Left renal pelvis (tissue), 4 donors: ENCODE measurements at regions not wholly inside any gene's neighbourhood (a gene's known extent, or its start where the extent isn't known, plus 50 kb on each side); places are given as distances from the start of the nearest gene placed in this dataset.

Source experiments
- DNase-seq, 4 donors: peaks; one replicate each; pipeline ENCODE4 v3.0.0-alpha.2; 2013; ENCODE audit warnings: low read depth in 4 of 4, low spot score in 3 of 4

DNA sequence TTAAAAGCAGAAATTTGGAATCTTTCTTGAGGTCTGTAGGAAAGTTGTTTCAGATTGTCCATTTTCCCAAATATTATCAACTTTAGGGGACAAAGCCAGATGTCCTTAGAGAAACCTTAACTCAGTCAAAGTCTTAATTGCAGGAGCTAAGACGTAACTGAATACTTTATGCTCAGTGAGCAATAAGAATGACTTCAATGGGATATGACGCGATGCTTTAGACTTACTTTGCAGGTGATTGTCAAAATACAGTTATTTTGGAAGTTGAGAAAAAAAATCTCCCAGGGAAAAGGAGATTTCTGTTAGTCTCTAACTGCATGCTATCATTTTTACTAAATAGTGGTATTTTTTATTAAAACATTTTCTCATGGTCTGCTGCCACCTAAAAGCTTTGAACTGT lies 750.9 kb upstream of the STXBP6 start:
- DNase-seq, result no peak

DNA sequence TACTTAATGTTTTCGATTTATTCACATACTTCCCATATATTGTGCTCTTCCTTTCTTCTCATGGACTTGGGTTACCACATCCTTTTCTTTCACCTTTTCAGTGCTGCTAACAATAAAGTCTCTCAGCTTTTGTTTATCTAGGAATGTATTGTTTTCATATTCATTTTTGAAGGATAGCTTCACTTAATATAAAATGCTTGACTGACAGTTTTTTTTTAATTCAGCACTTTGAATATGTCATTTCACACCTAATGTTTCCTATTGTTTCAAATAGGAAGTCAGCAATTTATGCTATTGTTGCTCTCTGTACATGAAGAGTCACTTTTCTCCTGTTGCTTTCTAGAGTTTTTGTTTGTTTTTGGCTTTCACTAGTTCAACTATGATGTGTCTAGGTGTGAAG lies 738.3 kb upstream of the STXBP6 start:
- no peak for DNase-seq

GRCh38 chr14:25765909-25766308 lies 716.0 kb upstream of the STXBP6 start:
- DNase-seq, result no peak

- DNase-seq, result no peak
These were observed 710.1 kb upstream of the STXBP6 start for GRCh38 chr14:25759920-25760655.

- peak in 2 of 4 donors; percentile 24 to 50 for DNase-seq
These were observed 709.3 kb upstream of the STXBP6 start for GRCh38 chr14:25759256-25759655.

GRCh38 chr14:25757364-25757763 lies 707.4 kb upstream of the STXBP6 start:
- DNase-seq, result no peak

GRCh38 chr14:25756876-25757275 lies 706.9 kb upstream of the STXBP6 start:
- DNase-seq, result no peak

DNA sequence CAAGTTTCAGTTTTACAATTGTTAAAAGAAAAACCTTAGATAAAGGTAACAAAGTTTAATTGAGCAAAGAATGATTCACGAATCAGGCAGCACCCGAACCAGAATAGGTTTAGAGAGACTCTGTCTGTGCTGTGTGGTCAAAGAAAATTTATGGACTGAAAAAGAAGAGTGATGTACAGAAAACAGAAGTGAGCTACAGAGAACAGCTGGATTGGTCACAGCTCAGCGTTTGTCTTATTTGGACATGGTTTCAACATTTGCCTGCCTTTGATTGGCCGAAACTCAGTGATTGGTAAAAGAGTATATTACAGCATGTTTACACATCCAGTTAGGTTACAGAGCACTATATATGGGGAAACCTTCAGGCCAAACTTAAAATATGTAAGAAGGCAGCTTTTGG lies 703.2 kb upstream of the STXBP6 start:
- no peak for DNase-seq

- no peak for DNase-seq
These were observed 700.5 kb upstream of the STXBP6 start for GRCh38 chr14:25750436-25750835.
